ENCODE measurements at regions not wholly inside any gene's neighbourhood (a gene's known extent, or its start where the extent isn't known, plus 50 kb on each side); places are given as distances from the start of the nearest gene placed in this dataset.
A peak's percentile ranks its signal among the peaks of the same experiment; 100 is the strongest.

- DNase-seq (ENCODE audit: low spot score) = no peak
- TF ChIP-seq, protein P1, sequence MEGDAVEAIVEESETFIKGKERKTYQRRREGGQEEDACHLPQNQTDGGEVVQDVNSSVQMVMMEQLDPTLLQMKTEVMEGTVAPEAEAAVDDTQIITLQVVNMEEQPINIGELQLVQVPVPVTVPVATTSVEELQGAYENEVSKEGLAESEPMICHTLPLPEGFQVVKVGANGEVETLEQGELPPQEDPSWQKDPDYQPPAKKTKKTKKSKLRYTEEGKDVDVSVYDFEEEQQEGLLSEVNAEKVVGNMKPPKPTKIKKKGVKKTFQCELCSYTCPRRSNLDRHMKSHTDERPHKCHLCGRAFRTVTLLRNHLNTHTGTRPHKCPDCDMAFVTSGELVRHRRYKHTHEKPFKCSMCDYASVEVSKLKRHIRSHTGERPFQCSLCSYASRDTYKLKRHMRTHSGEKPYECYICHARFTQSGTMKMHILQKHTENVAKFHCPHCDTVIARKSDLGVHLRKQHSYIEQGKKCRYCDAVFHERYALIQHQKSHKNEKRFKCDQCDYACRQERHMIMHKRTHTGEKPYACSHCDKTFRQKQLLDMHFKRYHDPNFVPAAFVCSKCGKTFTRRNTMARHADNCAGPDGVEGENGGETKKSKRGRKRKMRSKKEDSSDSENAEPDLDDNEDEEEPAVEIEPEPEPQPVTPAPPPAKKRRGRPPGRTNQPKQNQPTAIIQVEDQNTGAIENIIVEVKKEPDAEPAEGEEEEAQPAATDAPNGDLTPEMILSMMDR (IDR thresholded peaks at IDR 0.05; ENCODE audit: borderline replicate concordance, control extremely low read depth, extremely low read depth, insufficient read depth, missing control alignments) = no peak
- in situ Hi-C loops (cut with MboI; ENCODE audit: low sequenced_read_pairs, unreplicated experiment) = no loop called here
Measured at GRCh38 chr5:127223256-127223974, 67.2 kb upstream of the MEGF10 start.

DNA sequence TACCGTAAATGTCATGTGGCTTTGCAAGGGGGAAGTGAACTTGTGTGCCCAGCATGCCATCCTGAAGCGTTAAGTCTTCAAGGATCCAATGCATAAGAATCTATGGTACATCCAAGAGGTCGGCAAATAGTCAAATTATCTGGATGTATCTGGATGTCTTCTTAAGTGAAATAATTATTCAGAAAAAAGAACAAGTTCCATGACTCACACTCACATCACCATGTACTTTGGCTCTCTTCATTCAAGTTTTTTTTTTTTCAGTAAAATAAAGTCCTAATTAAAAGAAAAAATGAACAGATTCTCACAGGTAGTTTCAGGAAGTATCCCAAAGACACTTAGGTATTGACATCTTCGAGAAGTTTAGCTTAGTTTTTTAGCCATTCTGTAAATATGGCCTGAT, 62.7 kb upstream of the MEGF10 start:
- in situ Hi-C loops (cut with MboI; ENCODE audit: low sequenced_read_pairs, unreplicated experiment) = no loop called here
- TF ChIP-seq, protein P1 (IDR thresholded peaks at IDR 0.05; ENCODE audit: borderline replicate concordance, control extremely low read depth, extremely low read depth, insufficient read depth, missing control alignments) = no peak
- DNase-seq (ENCODE audit: low spot score) = no peak

DNA sequence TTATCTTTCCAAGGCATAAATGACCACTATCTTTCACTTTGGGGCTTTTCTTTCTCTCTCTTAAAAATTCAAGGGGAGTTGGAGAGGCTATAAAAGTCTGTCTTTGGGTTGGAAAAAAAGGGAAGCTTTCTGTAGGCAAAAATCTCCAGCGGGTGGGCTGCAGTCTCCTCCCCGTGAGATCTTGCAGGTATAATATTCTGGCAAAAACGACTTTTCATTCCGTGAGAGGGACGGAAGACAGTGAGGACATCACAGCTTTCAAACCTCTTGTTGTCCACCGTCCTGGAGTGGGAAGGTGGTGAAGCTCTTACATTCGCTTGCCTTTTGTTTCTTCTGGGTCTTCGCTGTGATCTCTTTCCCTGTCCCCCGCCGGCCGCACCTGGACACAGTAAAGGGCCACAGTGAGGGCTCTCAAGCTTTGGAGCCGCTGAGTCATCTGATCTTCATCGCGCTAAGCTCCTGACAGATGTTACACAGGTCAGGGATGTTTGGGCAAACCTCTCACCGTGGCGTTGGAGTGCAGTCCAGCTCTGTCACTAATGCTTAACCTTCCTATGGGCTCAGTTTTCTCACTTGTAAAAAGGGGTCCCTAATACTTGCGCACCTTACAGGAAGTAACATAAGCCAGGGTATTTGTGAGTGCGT, 61.9 kb upstream of the MEGF10 start:
- TF ChIP-seq, protein P1 (IDR thresholded peaks at IDR 0.05; ENCODE audit: borderline replicate concordance, control extremely low read depth, extremely low read depth, insufficient read depth, missing control alignments) = no peak
- no peak for DNase-seq (ENCODE audit: low spot score)
- in situ Hi-C loops (cut with MboI; ENCODE audit: low sequenced_read_pairs, unreplicated experiment) = no loop called here

GRCh38 chr5:127229185-127229889, 61.3 kb upstream of the MEGF10 start:
- TF ChIP-seq, protein P1 (IDR thresholded peaks at IDR 0.05; ENCODE audit: borderline replicate concordance, control extremely low read depth, extremely low read depth, insufficient read depth, missing control alignments) = peak; percentile 14
- DNase-seq (ENCODE audit: low spot score) = peak; percentile 78
- in situ Hi-C loops (cut with MboI; ENCODE audit: low sequenced_read_pairs, unreplicated experiment) = no loop called here

GRCh38 chr5:127231118-127231517, 59.5 kb upstream of the MEGF10 start:
- TF ChIP-seq, protein P1 (IDR thresholded peaks at IDR 0.05; ENCODE audit: borderline replicate concordance, control extremely low read depth, extremely low read depth, insufficient read depth, missing control alignments) = no peak
- DNase-seq (ENCODE audit: low spot score) = no peak
- in situ Hi-C loops (cut with MboI; ENCODE audit: low sequenced_read_pairs, unreplicated experiment) = no loop called here

GRCh38 chr5:127233590-127233989, 57.0 kb upstream of the MEGF10 start:
- in situ Hi-C loops (cut with MboI; ENCODE audit: low sequenced_read_pairs, unreplicated experiment) = no loop called here

More at GRCh38 chr5:127233590-127233989, 57.0 kb upstream of the MEGF10 start:
- TF ChIP-seq, protein P1 (IDR thresholded peaks at IDR 0.05; ENCODE audit: borderline replicate concordance, control extremely low read depth, extremely low read depth, insufficient read depth, missing control alignments) = no peak
- no peak for DNase-seq (ENCODE audit: low spot score)

All from GM13976 (cell line).